Heart right ventricle (tissue), 16 donors: ENCODE measurements at regions not wholly inside any gene's neighbourhood (a gene's known extent, or its start where the extent isn't known, plus 50 kb on each side); places are given as distances from the start of the nearest gene placed in this dataset.

Source experiments
- ATAC-seq, 8 donors: fragments of 200-7000 bp; cut with Tn5 transposase; one replicate each; pipeline ENCODE4 v1.9.1; 2020; ENCODE audit warnings: mild to moderate bottlenecking in 8 of 8, moderate library complexity in 8 of 8, moderate number of reproducible peaks in 1 of 8
- DNase-seq, 2 donors: peaks; one replicate each; pipeline ENCODE4 v3.0.0-alpha.2; 2020
- H3K27ac ChIP-seq, 10 donors: fragments of 200-600 bp; sonication (generic) in 2 of 10; one replicate each; pipeline versions ENCODE4 v1.5.0 to v1.8.0; 2020 to 2022; ENCODE audit warnings: mild to moderate bottlenecking in 3 of 10
- H3K27me3 ChIP-seq, 7 donors: fragments of 200-600 bp; one replicate each; pipeline ENCODE4 v1.8.0; 2021 to 2022; ENCODE audit warnings: mild to moderate bottlenecking in 2 of 7
- H3K36me3 ChIP-seq, 9 donors: fragments of 200-600 bp; sonication (generic) in 1 of 9; one replicate each; pipeline versions ENCODE4 v1.5.0 to v1.8.0; 2020 to 2022; ENCODE audit warnings: mild to moderate bottlenecking in 2 of 9
- H3K4me1 ChIP-seq, 9 donors: fragments of 200-600 bp; sonication (generic) in 1 of 9; one replicate each; pipeline versions ENCODE4 v1.5.0 to v1.8.0; 2020 to 2022; ENCODE audit warnings: mild to moderate bottlenecking in 4 of 9
- H3K4me3 ChIP-seq, 10 donors: fragments of 200-600 bp; sonication (generic) in 2 of 10; one replicate each; pipeline versions ENCODE4 v1.5.0 to v1.8.0; 2020 to 2022; ENCODE audit warnings: mild to moderate bottlenecking in 7 of 10, moderate library complexity in 2 of 10
- H3K9me3 ChIP-seq, 11 donors: fragments of 200-600 bp in 10 of 11; sonication (generic) in 2 of 11; one replicate each; pipeline versions ENCODE4 v1.5.0 to v1.8.0; 2013 to 2022; ENCODE audit warnings: mild to moderate bottlenecking in 2 of 11, control low read depth in 1 of 11, moderate library complexity in 1 of 11
- CTCF ChIP-seq, 9 donors: fragments of 200-600 bp; sonication (generic) in 2 of 9; IDR thresholded peaks; one replicate each; pipeline versions ENCODE4 v1.5.0 to v1.8.0; 2021 to 2022; ENCODE audit warnings: antibody characterized with exemption in 9 of 9, mild to moderate bottlenecking in 5 of 9, moderate library complexity in 1 of 9
- WGBS, 2 donors: extraction: QIAGEN DNeasy Blood & Tissue Kit; methylation state at CpG; one replicate each; pipeline ENCODE4 v1.1.7; 2013; ENCODE audit warnings: inconsistent platforms in 1 of 2; 5-methylcytosine and 5-hydroxymethylcytosine counted together
- intact Hi-C, 10 donors: fragments of 100-400 bp; cut with DNase I; formaldehyde crosslinking; loops; one replicate each; pipeline versions ENCODE4 v1.11.1 to v1.14.2; 2022
- donor health status: Arrhythmogenic right ventricular cardiomyopathy.
- donor health status: ischemic (EF 13 %, LVEDD 7.1; RV severe dilation, severe dysfunction).
- donor health status: healthy with polysubstance abuse.
- donor health status: DM: no; HTN: yes; CAD: no.
- donor health status: DM: no; HTN: no; CAD: no.
- donor health status: ischemic (EF 25% LVEDD 6.9; RV normal size, moderate dysfunction).
- donor health status: ischemic (EF 25% LVEDD 5.7; RV mildly dilated, moderate dysfunction).
- donor health status: healthy.
- donor health status: DM: yes; HTN: yes; CAD: no.
- donor health status: Ischemic cardiomyopathy.
- donor health status: ischemic (EF 35%, LVEDD 5.7; RV mildly dilated, moderate dysfunction).
- donor health status: nonischemic (EF 11% LVEDD 7.7; RV severe dilation, severe dysfunction).
- donor health status: DM: yes; HTN: yes; CAD: no.
- donor health status: PGD.
- donor health status: ischemic (EF 29% LVEDD 5.4; RV normal size, mild dysfunction).
- donor health status: nonischemic (EF 23%, LVEDD 6.1; RV moderate dilation, normal function).

- no peaks in the 10 kb centered on the region for H3K27me3 ChIP-seq
- intact Hi-C loops, result no loop called here
- TF ChIP-seq CTCF (IDR thresholded peaks at IDR 0.05), result no peak
- H3K4me1 ChIP-seq, result no peaks in the 10 kb centered on the region
- ATAC-seq, result no peak
- H3K4me3 ChIP-seq, result no peak overlapping the region
- no peak overlapping the region for H3K27ac ChIP-seq
- 71 to 78% methylated on average over 1 of the region's 1 CpG for WGBS, 2 donors
- no peak for DNase-seq
- H3K36me3 ChIP-seq, result no peaks in the 10 kb centered on the region
- H3K9me3 ChIP-seq, result peaks cover 0 to 11% (median 0%) of the 10 kb centered on the region in 11 donors
Measured at GRCh38 chr18:72456802-72457201, 87.3 kb downstream of the CBLN2 start.

GRCh38 chr18:72452328-72452727 lies 91.8 kb downstream of the CBLN2 start:
- ATAC-seq, result no peak
- intact Hi-C loops, result no loop called here
- WGBS, 2 donors, result 78 to 86% methylated on average over 6 of the region's 6 CpGs
- Histone ChIP-seq H3K36me3 (no peaks in the 10 kb centered on the region), H3K27me3 (no peaks in the 10 kb centered on the region), H3K9me3 (peaks cover 0 to 18% (median 0%) of the 10 kb centered on the region in 11 donors), H3K4me1 (no peaks in the 10 kb centered on the region), H3K4me3 (no peak overlapping the region), H3K27ac (no peak overlapping the region)
- TF ChIP-seq CTCF (IDR thresholded peaks at IDR 0.05), result no peak
- DNase-seq, result no peak

GRCh38 chr18:72444798-72445155 lies 99.4 kb downstream of the CBLN2 start:
- Histone ChIP-seq H3K9me3 (no peaks in the 10 kb centered on the region), H3K27me3 (no peaks in the 10 kb centered on the region), H3K4me3 (no peak overlapping the region), H3K4me1 (no peaks in the 10 kb centered on the region), H3K27ac (no peak overlapping the region), H3K36me3 (no peaks in the 10 kb centered on the region)
- ATAC-seq (no peak), DNase-seq (no peak)
- TF ChIP-seq CTCF (IDR thresholded peaks at IDR 0.05), result no peak
- WGBS, 2 donors, result 34 to 47% methylated on average over 4 of the region's 4 CpGs
- intact Hi-C loops, result no loop called here

- WGBS, 2 donors, result 49 to 55% methylated on average over 7 of the region's 7 CpGs
- no peaks in the 10 kb centered on the region for H3K4me1 ChIP-seq
- DNase-seq (no peak), ATAC-seq (no peak)
- no peaks in the 10 kb centered on the region for H3K36me3 ChIP-seq
- H3K9me3 ChIP-seq, result peaks cover 0 to 4% (median 0%) of the 10 kb centered on the region in 11 donors
- no peaks in the 10 kb centered on the region for H3K27me3 ChIP-seq
- no peak for TF ChIP-seq CTCF (IDR thresholded peaks at IDR 0.05)
- H3K27ac ChIP-seq, result no peak overlapping the region
- no peak overlapping the region for H3K4me3 ChIP-seq
- intact Hi-C loops, result no loop called here
Measured at GRCh38 chr18:72444111-72444797, 99.9 kb downstream of the CBLN2 start.
